Chondrocyte (in vitro differentiated cells): ENCODE measurements at regions not wholly inside any gene's neighbourhood (a gene's known extent, or its start where the extent isn't known, plus 50 kb on each side); places are given as distances from the start of the nearest gene placed in this dataset.

ENCODE experiments used
- DNase-seq: peaks from one replicate; pipeline ENCODE4 v3.0.0; 2021; ENCODE audit warnings: mixed read lengths, low spot score
- H3K27ac Mint-ChIP-seq: one replicate; pipeline ENCODE4 v1.8.0; 2021; ENCODE audit warnings: mild to moderate bottlenecking, moderate library complexity, mixed read lengths; ENCODE audit not compliant: unreplicated experiment
- H3K27me3 Mint-ChIP-seq: 2 replicates; pipeline ENCODE4 v1.8.0; 2021; ENCODE audit warnings: low read depth, mixed read lengths
- H3K36me3 Mint-ChIP-seq: 2 replicates; pipeline ENCODE4 v1.8.0; 2021; ENCODE audit warnings: low read depth, mixed read lengths
- H3K4me1 Mint-ChIP-seq: 2 replicates; pipeline ENCODE4 v1.8.0; 2021; ENCODE audit warnings: low read depth, mild to moderate bottlenecking, mixed read lengths
- H3K4me3 Mint-ChIP-seq: one replicate; pipeline ENCODE4 v1.8.0; 2021; ENCODE audit warnings: mild to moderate bottlenecking, moderate library complexity, mixed read lengths; ENCODE audit not compliant: unreplicated experiment
- H3K9me3 Mint-ChIP-seq: 2 replicates; pipeline ENCODE4 v1.8.0; 2021; ENCODE audit warnings: low read depth, mixed read lengths
- TF ChIP-seq, protein P1 (sequence below): fragments of 200-600 bp; sonication (generic); IDR thresholded peaks from 2 replicates; pipeline ENCODE4 v1.5.0; 2021; ENCODE audit warnings: antibody characterized with exemption, mild to moderate bottlenecking, moderate library complexity

GRCh38 chr2:16264491-16264890 lies 324.1 kb downstream of the MYCN start:
- no peaks in the 10 kb centered on the region for H3K9me3 Mint-ChIP-seq
- TF ChIP-seq, protein P1, sequence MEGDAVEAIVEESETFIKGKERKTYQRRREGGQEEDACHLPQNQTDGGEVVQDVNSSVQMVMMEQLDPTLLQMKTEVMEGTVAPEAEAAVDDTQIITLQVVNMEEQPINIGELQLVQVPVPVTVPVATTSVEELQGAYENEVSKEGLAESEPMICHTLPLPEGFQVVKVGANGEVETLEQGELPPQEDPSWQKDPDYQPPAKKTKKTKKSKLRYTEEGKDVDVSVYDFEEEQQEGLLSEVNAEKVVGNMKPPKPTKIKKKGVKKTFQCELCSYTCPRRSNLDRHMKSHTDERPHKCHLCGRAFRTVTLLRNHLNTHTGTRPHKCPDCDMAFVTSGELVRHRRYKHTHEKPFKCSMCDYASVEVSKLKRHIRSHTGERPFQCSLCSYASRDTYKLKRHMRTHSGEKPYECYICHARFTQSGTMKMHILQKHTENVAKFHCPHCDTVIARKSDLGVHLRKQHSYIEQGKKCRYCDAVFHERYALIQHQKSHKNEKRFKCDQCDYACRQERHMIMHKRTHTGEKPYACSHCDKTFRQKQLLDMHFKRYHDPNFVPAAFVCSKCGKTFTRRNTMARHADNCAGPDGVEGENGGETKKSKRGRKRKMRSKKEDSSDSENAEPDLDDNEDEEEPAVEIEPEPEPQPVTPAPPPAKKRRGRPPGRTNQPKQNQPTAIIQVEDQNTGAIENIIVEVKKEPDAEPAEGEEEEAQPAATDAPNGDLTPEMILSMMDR: no peak
- no peak overlapping the region for H3K4me3 Mint-ChIP-seq
- H3K36me3 Mint-ChIP-seq: no peaks in the 10 kb centered on the region
- no peak overlapping the region for H3K27ac Mint-ChIP-seq
- no peaks in the 10 kb centered on the region for H3K4me1 Mint-ChIP-seq
- H3K27me3 Mint-ChIP-seq: no peaks in the 10 kb centered on the region
- no peak for DNase-seq

DNA sequence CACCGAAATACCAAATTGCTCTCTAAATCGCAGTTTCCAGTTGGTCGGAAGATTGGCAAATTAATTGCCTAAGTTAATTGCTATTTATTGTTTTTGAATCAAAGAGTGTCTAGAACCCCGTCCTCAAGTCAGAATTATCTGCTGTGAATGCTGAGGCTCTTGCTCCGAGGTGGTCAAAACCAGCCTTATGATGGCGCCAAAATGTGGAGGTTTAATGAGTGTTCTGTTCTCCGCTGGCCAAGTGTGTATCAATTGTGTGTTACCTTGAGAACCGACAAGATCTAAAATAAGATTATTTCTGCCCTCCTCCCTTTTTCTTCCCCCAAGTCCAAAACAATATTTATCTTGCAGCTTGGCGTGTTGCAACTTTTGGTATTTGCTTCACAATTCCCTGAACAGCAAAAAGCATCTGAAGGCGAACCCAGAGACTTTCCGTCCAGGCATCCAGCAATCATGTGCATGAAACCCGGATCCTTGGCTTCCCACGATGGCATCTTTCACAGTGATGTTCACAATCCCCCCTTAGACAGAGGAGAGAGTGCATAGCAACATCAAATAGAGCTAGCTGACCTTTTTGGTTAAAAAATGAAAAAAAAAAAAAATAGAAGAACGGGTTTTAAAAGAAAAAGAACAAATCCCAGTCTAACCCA lies 323.0 kb downstream of the MYCN start:
- Mint-ChIP-seq H3K4me3 (no peak overlapping the region), H3K27ac (no peak overlapping the region), H3K27me3 (no peaks in the 10 kb centered on the region), H3K9me3 (no peaks in the 10 kb centered on the region), H3K4me1 (no peaks in the 10 kb centered on the region), H3K36me3 (no peaks in the 10 kb centered on the region)
- TF ChIP-seq, protein P1: no peak
- DNase-seq: no peak

- Mint-ChIP-seq H3K27me3 (no peaks in the 10 kb centered on the region), H3K9me3 (no peaks in the 10 kb centered on the region), H3K4me1 (no peaks in the 10 kb centered on the region), H3K27ac (no peak overlapping the region), H3K36me3 (no peaks in the 10 kb centered on the region), H3K4me3 (no peak overlapping the region)
- DNase-seq: no peak
- TF ChIP-seq, protein P1: no peak
These were observed 322.3 kb downstream of the MYCN start for GRCh38 chr2:16262526-16263178.

- H3K36me3 Mint-ChIP-seq: no peaks in the 10 kb centered on the region
- TF ChIP-seq, protein P1: no peak
- no peaks in the 10 kb centered on the region for H3K4me1 Mint-ChIP-seq
- no peaks in the 10 kb centered on the region for H3K9me3 Mint-ChIP-seq
- H3K27ac Mint-ChIP-seq: no peak overlapping the region
- no peak for DNase-seq
- no peaks in the 10 kb centered on the region for H3K27me3 Mint-ChIP-seq
- H3K4me3 Mint-ChIP-seq: no peak overlapping the region
These were observed 321.4 kb downstream of the MYCN start for GRCh38 chr2:16261791-16262190.

GRCh38 chr2:16261071-16261470 lies 320.7 kb downstream of the MYCN start:
- DNase-seq: no peak
- Mint-ChIP-seq H3K27me3 (no peaks in the 10 kb centered on the region), H3K4me3 (no peak overlapping the region), H3K36me3 (no peaks in the 10 kb centered on the region), H3K9me3 (no peaks in the 10 kb centered on the region), H3K27ac (no peak overlapping the region), H3K4me1 (no peaks in the 10 kb centered on the region)
- TF ChIP-seq, protein P1: no peak
